ENCODE measurements at regions not wholly inside any gene's neighbourhood (a gene's known extent, or its start where the extent isn't known, plus 50 kb on each side); places are given as distances from the start of the nearest gene placed in this dataset.
A peak's percentile ranks its signal among the peaks of the same experiment; 100 is the strongest.
"Not testable (repeated sequence)": the region's sequence is repeated elsewhere in the genome, so short reads cannot be mapped to it uniquely, and the experiment has no call there.

- no peak for DNase-seq (ENCODE audit: low spot score)
- TF ChIP-seq CTCF (IDR thresholded peaks at IDR 0.05; ENCODE audit: borderline replicate concordance, control extremely low read depth, extremely low read depth, insufficient read depth, missing control alignments): no peak
- in situ Hi-C loops (cut with MboI; ENCODE audit: low sequenced_read_pairs, unreplicated experiment): no loop called here
Measured at GRCh38 chr5:1720396-1721110, 79.1 kb downstream of the MRPL36 start.

DNA sequence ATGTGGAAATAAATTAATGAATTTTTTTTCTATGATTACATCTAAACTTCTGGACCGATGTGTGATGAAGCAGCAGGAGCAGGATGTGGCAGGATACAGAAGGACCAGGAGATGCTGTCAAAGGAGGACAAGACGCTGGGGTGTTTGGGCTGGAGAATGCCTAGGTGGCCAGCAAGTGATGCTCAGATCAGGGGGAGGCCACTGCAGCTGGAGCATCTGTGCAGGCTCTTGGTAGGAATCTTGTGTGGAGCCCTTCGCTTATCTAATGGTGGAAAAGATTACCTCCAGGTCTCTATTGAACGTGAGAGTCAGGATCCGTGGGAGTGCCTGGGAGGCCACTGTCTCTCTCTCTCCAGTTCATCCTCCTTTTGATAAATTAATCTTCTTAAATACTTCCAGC is 79.8 kb downstream of the MRPL36 start:
- no peak for DNase-seq (ENCODE audit: low spot score)
- in situ Hi-C loops (cut with MboI; ENCODE audit: low sequenced_read_pairs, unreplicated experiment): no loop called here
- TF ChIP-seq CTCF (IDR thresholded peaks at IDR 0.05; ENCODE audit: borderline replicate concordance, control extremely low read depth, extremely low read depth, insufficient read depth, missing control alignments): no peak

DNA sequence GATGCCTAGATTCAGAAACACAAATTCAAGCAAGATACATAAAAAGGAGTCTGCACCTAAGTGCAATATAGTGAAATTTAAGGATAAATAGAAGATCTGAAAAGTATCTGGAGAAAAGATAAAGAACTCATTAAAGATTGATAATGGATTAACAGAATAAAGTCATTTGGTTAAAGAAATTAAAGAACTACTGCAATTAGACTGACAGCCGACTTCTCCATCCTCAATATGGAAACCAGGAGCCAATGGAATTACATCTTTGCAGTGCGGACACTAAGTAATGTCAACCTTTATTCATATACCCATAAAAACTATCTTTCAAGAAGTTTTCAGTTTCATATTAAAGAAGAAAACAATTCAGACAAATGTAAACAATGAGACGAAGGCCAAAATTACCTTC is 81.0 kb downstream of the MRPL36 start:
- no peak for TF ChIP-seq CTCF (IDR thresholded peaks at IDR 0.05; ENCODE audit: borderline replicate concordance, control extremely low read depth, extremely low read depth, insufficient read depth, missing control alignments)
- no peak for DNase-seq (ENCODE audit: low spot score)
- in situ Hi-C loops (cut with MboI; ENCODE audit: low sequenced_read_pairs, unreplicated experiment): no loop called here

DNA sequence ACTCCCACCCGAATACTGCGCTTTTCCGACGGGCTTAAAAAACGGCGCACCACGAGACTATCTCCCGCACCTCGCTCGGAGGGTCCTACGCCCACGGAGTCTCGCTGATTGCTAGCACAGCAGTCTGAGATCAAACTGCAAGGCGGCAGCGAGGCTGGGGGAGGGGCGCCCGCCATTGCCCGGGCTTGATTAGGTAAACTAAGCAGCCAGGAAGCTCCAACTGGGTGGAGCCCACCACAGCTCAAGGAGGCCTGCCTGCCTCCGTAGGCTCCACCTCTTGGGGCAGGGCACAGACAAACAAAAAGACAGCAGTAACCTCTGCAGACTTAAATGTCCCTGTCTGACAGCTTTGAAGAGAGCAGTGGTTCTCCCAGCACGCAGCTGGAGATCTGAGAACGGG is 89.5 kb downstream of the MRPL36 start:
- DNase-seq (ENCODE audit: low spot score); in situ Hi-C loops (cut with MboI; ENCODE audit: low sequenced_read_pairs, unreplicated experiment): not testable (repeated sequence)

GRCh38 chr5:1709171-1709803 is 90.3 kb downstream of the MRPL36 start:
- in situ Hi-C loops (cut with MboI; ENCODE audit: low sequenced_read_pairs, unreplicated experiment): no loop called here
- no peak for TF ChIP-seq CTCF (IDR thresholded peaks at IDR 0.05; ENCODE audit: borderline replicate concordance, control extremely low read depth, extremely low read depth, insufficient read depth, missing control alignments)
- DNase-seq (ENCODE audit: low spot score): peak; percentile 29

GRCh38 chr5:1708592-1709141 is 91.0 kb downstream of the MRPL36 start:
- in situ Hi-C loops (cut with MboI; ENCODE audit: low sequenced_read_pairs, unreplicated experiment): no loop called here
- no peak for TF ChIP-seq CTCF (IDR thresholded peaks at IDR 0.05; ENCODE audit: borderline replicate concordance, control extremely low read depth, extremely low read depth, insufficient read depth, missing control alignments)
- DNase-seq (ENCODE audit: low spot score): peak; percentile 26

DNA sequence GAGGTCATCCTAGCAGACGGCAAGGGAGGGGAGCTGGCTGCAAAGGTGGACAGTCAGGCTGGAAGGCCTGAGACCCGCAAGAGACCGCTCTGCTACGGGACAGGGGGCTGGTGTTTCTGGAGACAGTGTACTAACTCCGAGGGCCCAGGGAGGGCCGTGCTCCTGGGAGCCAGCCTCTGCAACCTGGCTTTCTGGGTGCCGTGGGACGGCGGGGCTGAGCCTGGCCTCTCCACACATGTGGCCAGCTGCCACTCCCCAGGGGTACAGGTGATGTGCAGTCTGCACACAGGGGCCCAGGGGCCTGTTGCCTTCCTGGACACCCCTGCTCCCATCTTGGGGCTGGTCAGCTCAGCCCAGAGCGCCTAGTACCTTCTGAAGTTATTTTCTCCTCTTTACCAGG is 92.2 kb downstream of the MRPL36 start:
- in situ Hi-C loops (cut with MboI; ENCODE audit: low sequenced_read_pairs, unreplicated experiment): no loop called here
- no peak for TF ChIP-seq CTCF (IDR thresholded peaks at IDR 0.05; ENCODE audit: borderline replicate concordance, control extremely low read depth, extremely low read depth, insufficient read depth, missing control alignments)
- peak; percentile 22 for DNase-seq (ENCODE audit: low spot score)
